ENCODE measurements at regions not wholly inside any gene's neighbourhood (a gene's known extent, or its start where the extent isn't known, plus 50 kb on each side); places are given as distances from the start of the nearest gene placed in this dataset.

DNA sequence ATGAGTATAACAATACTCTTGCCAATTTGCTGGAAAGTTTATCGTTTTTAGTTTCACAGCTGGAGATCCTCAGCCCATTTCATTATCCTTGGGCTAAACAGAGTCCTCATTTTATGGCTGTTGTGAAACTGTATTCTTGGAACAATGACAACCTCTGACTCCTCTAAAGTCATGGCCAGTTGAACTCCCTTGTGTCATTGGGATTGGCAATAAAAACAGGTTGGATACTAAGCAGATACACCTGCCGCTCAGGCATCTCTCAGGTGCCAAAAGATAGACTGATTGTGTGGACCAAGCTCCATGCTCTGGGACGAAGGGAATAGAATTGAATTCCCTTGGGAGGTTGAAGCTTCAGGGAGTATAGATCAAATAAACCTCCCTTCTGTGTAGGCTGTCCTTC lies 182.2 kb downstream of the WDR11 start:
- Histone ChIP-seq H3K9ac (ENCODE audit: low read length in 3 of 3) (no peak overlapping the region), H3K4me3 (ENCODE audit: low read length in 3 of 3) (no peak overlapping the region)
- FAIRE-seq: no peak

GRCh38 chr10:121036431-121036830 lies 185.3 kb downstream of the WDR11 start:
- intact Hi-C loops (cut with DNase I): no loop called here
- no peak overlapping the region for H3K9ac ChIP-seq (ENCODE audit: low read length in 3 of 3)
- no peak overlapping the region for H3K4me3 ChIP-seq (ENCODE audit: low read length in 3 of 3)
- TF ChIP-seq CTCF (IDR thresholded peaks at IDR 0.05; ENCODE audit: borderline replicate concordance, extremely low read depth, insufficient read depth): no peak
- H3K36me3 ChIP-seq (ENCODE audit: control insufficient read depth in 2 of 3, insufficient read depth in 3 of 3, low read length in 3 of 3): no peaks in the 10 kb centered on the region
- H3K4me1 ChIP-seq (ENCODE audit: control insufficient read depth in 2 of 3, insufficient read depth in 2 of 3, low read depth in 1 of 3, low read length in 3 of 3): no peaks in the 10 kb centered on the region
- FAIRE-seq (no peak), DNase-seq (no peak)
- no peaks in the 10 kb centered on the region for H3K27me3 ChIP-seq (ENCODE audit: control insufficient read depth, insufficient read depth, low read length)
- H3K9me3 ChIP-seq (ENCODE audit: control insufficient read depth in 2 of 3, insufficient read depth in 1 of 3, low read length in 3 of 3): no peaks in the 10 kb centered on the region
- H3K27ac ChIP-seq (ENCODE audit: low read depth in 2 of 2, low read length in 2 of 2): no peak overlapping the region

More for the DNA sequence above, 182.2 kb downstream of the WDR11 start:
- no peaks in the 10 kb centered on the region for H3K4me1 ChIP-seq (ENCODE audit: control insufficient read depth in 2 of 3, insufficient read depth in 2 of 3, low read depth in 1 of 3, low read length in 3 of 3)
- intact Hi-C loops (cut with DNase I): no loop called here
- TF ChIP-seq CTCF (IDR thresholded peaks at IDR 0.05; ENCODE audit: borderline replicate concordance, extremely low read depth, insufficient read depth): no peak
- peak in 2 of 5 donors; percentile 39 to 68 for DNase-seq
- no peaks in the 10 kb centered on the region for H3K9me3 ChIP-seq (ENCODE audit: control insufficient read depth in 2 of 3, insufficient read depth in 1 of 3, low read length in 3 of 3)
- no peak overlapping the region for H3K27ac ChIP-seq (ENCODE audit: low read depth in 2 of 2, low read length in 2 of 2)
- no peaks in the 10 kb centered on the region for H3K27me3 ChIP-seq (ENCODE audit: control insufficient read depth, insufficient read depth, low read length)
- H3K36me3 ChIP-seq (ENCODE audit: control insufficient read depth in 2 of 3, insufficient read depth in 3 of 3, low read length in 3 of 3): no peaks in the 10 kb centered on the region

GRCh38 chr10:121041499-121041898 lies 190.3 kb downstream of the WDR11 start:
- Histone ChIP-seq H3K9me3 (ENCODE audit: control insufficient read depth in 2 of 3, insufficient read depth in 1 of 3, low read length in 3 of 3) (no peaks in the 10 kb centered on the region), H3K36me3 (ENCODE audit: control insufficient read depth in 2 of 3, insufficient read depth in 3 of 3, low read length in 3 of 3) (no peaks in the 10 kb centered on the region), H3K9ac (ENCODE audit: low read length in 3 of 3) (no peak overlapping the region), H3K27ac (ENCODE audit: low read depth in 2 of 2, low read length in 2 of 2) (no peak overlapping the region), H3K4me1 (ENCODE audit: control insufficient read depth in 2 of 3, insufficient read depth in 2 of 3, low read depth in 1 of 3, low read length in 3 of 3) (no peaks in the 10 kb centered on the region), H3K4me3 (ENCODE audit: low read length in 3 of 3) (no peak overlapping the region), H3K27me3 (ENCODE audit: control insufficient read depth, insufficient read depth, low read length) (no peaks in the 10 kb centered on the region)
- no peak for TF ChIP-seq CTCF (IDR thresholded peaks at IDR 0.05; ENCODE audit: borderline replicate concordance, extremely low read depth, insufficient read depth)
- DNase-seq (no peak), FAIRE-seq (no peak)
- intact Hi-C loops (cut with DNase I): no loop called here

DNA sequence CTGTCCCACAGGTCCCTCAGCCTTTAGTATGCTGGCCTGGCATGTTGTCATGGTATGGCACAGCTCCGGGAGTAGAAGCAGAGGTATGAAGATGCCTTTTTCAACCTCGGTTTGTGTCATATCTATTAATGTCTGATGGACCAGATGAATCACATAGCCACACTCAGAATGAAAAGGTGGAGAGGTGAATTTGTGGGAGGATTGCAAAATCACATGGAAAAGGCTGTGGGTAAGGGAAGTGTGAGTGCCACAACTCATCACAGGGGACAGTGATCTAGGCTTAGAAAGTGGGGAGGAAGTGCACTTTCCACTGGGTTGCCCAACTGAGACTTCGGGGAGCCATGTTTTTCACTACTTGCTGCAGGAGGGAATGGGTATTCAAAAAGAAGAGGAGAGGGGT lies 190.7 kb downstream of the WDR11 start:
- Histone ChIP-seq H3K27ac (ENCODE audit: low read depth in 2 of 2, low read length in 2 of 2) (no peak overlapping the region), H3K9me3 (ENCODE audit: control insufficient read depth in 2 of 3, insufficient read depth in 1 of 3, low read length in 3 of 3) (no peaks in the 10 kb centered on the region), H3K9ac (ENCODE audit: low read length in 3 of 3) (no peak overlapping the region), H3K4me3 (ENCODE audit: low read length in 3 of 3) (no peak overlapping the region), H3K27me3 (ENCODE audit: control insufficient read depth, insufficient read depth, low read length) (no peaks in the 10 kb centered on the region), H3K36me3 (ENCODE audit: control insufficient read depth in 2 of 3, insufficient read depth in 3 of 3, low read length in 3 of 3) (no peaks in the 10 kb centered on the region), H3K4me1 (ENCODE audit: control insufficient read depth in 2 of 3, insufficient read depth in 2 of 3, low read depth in 1 of 3, low read length in 3 of 3) (no peaks in the 10 kb centered on the region)
- FAIRE-seq (no peak), DNase-seq (no peak)
- no peak for TF ChIP-seq CTCF (IDR thresholded peaks at IDR 0.05; ENCODE audit: borderline replicate concordance, extremely low read depth, insufficient read depth)
- intact Hi-C loops (cut with DNase I): no loop called here

Data from kidney (tissue), 13 donors.